ENCODE measurements at regions not wholly inside any gene's neighbourhood (a gene's known extent, or its start where the extent isn't known, plus 50 kb on each side); places are given as distances from the start of the nearest gene placed in this dataset.

DNA sequence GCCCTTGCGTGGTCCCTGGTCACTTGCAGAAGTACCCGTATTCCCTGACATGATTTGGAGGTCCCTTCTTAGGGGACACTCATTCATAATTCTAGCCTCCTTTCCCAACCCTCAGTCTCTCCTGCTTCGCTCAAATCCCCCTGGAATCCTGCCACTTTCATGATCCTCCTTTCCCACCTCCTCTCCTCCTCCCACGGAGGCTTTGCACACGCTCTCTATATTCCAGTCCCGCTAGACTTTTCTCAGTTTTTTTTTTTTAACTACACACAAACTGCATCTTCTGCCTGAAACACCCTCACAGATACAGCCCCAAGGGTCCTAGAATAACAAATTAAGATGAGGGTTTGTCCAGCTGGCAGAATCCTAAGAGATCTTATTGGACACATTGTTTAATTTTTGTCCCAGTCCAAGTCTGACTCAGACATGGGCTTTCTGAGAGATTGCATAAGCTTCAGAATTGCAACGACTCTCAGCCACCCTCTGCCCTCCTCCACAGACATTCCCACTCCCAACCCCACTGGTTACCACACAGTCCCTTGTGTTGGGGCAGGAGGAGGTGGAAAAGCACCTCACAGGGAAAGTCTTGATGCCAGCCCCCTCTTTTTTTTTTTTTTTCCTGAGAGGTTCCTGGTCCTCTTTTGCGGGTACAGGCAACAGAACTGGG, 739.5 kb upstream of the EEF2KMT start:
- Histone ChIP-seq H3K4me2 (no peak overlapping the region), H3K27me3 (ENCODE audit: insufficient read depth) (no peaks in the 10 kb centered on the region), H3F3A (replicated peaks; ENCODE audit: low read depth) (no peaks in the 10 kb centered on the region), H3K9me2 (ENCODE audit: insufficient read depth) (no peaks in the 10 kb centered on the region), H3K4me1 (ENCODE audit: insufficient read depth) (no peaks in the 10 kb centered on the region), H3K4me3 (no peak overlapping the region), H4K20me1 (replicated peaks; ENCODE audit: insufficient read depth) (no peaks in the 10 kb centered on the region), H3K79me2 (replicated peaks; ENCODE audit: insufficient read depth) (no peaks in the 10 kb centered on the region), H2AFZ (no peak overlapping the region), H3K36me3 (ENCODE audit: insufficient read depth) (no peaks in the 10 kb centered on the region), H3K27ac (ENCODE audit: low read depth) (no peak overlapping the region)
- H3K27me3 Mint-ChIP-seq (ENCODE audit: insufficient read depth, low read depth, poor library complexity): peaks cover 10% of the 10 kb centered on the region
- no peak overlapping the region for H3K27ac Mint-ChIP-seq
- TF ChIP-seq, protein P1, sequence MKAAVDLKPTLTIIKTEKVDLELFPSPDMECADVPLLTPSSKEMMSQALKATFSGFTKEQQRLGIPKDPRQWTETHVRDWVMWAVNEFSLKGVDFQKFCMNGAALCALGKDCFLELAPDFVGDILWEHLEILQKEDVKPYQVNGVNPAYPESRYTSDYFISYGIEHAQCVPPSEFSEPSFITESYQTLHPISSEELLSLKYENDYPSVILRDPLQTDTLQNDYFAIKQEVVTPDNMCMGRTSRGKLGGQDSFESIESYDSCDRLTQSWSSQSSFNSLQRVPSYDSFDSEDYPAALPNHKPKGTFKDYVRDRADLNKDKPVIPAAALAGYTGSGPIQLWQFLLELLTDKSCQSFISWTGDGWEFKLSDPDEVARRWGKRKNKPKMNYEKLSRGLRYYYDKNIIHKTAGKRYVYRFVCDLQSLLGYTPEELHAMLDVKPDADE (IDR thresholded peaks at IDR 0.05): no peak
- TF ChIP-seq, protein P2, sequence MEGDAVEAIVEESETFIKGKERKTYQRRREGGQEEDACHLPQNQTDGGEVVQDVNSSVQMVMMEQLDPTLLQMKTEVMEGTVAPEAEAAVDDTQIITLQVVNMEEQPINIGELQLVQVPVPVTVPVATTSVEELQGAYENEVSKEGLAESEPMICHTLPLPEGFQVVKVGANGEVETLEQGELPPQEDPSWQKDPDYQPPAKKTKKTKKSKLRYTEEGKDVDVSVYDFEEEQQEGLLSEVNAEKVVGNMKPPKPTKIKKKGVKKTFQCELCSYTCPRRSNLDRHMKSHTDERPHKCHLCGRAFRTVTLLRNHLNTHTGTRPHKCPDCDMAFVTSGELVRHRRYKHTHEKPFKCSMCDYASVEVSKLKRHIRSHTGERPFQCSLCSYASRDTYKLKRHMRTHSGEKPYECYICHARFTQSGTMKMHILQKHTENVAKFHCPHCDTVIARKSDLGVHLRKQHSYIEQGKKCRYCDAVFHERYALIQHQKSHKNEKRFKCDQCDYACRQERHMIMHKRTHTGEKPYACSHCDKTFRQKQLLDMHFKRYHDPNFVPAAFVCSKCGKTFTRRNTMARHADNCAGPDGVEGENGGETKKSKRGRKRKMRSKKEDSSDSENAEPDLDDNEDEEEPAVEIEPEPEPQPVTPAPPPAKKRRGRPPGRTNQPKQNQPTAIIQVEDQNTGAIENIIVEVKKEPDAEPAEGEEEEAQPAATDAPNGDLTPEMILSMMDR (conservative IDR thresholded peaks at IDR 0.05; ENCODE audit: low read depth in 2 of 2): no peak
- no peak for TF ChIP-seq EZH2 (IDR thresholded peaks at IDR 0.05; ENCODE audit: low read depth, unreplicated experiment)
- TF ChIP-seq ZNF114 (CRISPR knock-in tag; IDR thresholded peaks at IDR 0.05): no peak
- TF ChIP-seq STAT1 (IDR thresholded peaks at IDR 0.05; ENCODE audit: unreplicated experiment): no peak
- TF ChIP-seq EZH2phosphoT487 (IDR thresholded peaks at IDR 0.05; ENCODE audit: unreplicated experiment): no peak
- no peak for TF ChIP-seq ZNF331 (CRISPR knock-in tag; IDR thresholded peaks at IDR 0.05; ENCODE audit: low read depth)
- TF ChIP-seq, protein P3, sequence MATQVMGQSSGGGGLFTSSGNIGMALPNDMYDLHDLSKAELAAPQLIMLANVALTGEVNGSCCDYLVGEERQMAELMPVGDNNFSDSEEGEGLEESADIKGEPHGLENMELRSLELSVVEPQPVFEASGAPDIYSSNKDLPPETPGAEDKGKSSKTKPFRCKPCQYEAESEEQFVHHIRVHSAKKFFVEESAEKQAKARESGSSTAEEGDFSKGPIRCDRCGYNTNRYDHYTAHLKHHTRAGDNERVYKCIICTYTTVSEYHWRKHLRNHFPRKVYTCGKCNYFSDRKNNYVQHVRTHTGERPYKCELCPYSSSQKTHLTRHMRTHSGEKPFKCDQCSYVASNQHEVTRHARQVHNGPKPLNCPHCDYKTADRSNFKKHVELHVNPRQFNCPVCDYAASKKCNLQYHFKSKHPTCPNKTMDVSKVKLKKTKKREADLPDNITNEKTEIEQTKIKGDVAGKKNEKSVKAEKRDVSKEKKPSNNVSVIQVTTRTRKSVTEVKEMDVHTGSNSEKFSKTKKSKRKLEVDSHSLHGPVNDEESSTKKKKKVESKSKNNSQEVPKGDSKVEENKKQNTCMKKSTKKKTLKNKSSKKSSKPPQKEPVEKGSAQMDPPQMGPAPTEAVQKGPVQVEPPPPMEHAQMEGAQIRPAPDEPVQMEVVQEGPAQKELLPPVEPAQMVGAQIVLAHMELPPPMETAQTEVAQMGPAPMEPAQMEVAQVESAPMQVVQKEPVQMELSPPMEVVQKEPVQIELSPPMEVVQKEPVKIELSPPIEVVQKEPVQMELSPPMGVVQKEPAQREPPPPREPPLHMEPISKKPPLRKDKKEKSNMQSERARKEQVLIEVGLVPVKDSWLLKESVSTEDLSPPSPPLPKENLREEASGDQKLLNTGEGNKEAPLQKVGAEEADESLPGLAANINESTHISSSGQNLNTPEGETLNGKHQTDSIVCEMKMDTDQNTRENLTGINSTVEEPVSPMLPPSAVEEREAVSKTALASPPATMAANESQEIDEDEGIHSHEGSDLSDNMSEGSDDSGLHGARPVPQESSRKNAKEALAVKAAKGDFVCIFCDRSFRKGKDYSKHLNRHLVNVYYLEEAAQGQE (IDR thresholded peaks at IDR 0.05; ENCODE audit: unreplicated experiment): no peak
- TF ChIP-seq JUNB (IDR thresholded peaks at IDR 0.05; ENCODE audit: unreplicated experiment): no peak
- TF ChIP-seq CREB1 (CRISPR knock-in tag; IDR thresholded peaks at IDR 0.05; ENCODE audit: low read depth): no peak
- TF ChIP-seq NANOG (IDR thresholded peaks at IDR 0.05; ENCODE audit: borderline replicate concordance): no peak
- TF ChIP-seq POLR2AphosphoS5 (IDR thresholded peaks at IDR 0.05; ENCODE audit: low read depth): no peak
- TF ChIP-seq, protein P4, sequence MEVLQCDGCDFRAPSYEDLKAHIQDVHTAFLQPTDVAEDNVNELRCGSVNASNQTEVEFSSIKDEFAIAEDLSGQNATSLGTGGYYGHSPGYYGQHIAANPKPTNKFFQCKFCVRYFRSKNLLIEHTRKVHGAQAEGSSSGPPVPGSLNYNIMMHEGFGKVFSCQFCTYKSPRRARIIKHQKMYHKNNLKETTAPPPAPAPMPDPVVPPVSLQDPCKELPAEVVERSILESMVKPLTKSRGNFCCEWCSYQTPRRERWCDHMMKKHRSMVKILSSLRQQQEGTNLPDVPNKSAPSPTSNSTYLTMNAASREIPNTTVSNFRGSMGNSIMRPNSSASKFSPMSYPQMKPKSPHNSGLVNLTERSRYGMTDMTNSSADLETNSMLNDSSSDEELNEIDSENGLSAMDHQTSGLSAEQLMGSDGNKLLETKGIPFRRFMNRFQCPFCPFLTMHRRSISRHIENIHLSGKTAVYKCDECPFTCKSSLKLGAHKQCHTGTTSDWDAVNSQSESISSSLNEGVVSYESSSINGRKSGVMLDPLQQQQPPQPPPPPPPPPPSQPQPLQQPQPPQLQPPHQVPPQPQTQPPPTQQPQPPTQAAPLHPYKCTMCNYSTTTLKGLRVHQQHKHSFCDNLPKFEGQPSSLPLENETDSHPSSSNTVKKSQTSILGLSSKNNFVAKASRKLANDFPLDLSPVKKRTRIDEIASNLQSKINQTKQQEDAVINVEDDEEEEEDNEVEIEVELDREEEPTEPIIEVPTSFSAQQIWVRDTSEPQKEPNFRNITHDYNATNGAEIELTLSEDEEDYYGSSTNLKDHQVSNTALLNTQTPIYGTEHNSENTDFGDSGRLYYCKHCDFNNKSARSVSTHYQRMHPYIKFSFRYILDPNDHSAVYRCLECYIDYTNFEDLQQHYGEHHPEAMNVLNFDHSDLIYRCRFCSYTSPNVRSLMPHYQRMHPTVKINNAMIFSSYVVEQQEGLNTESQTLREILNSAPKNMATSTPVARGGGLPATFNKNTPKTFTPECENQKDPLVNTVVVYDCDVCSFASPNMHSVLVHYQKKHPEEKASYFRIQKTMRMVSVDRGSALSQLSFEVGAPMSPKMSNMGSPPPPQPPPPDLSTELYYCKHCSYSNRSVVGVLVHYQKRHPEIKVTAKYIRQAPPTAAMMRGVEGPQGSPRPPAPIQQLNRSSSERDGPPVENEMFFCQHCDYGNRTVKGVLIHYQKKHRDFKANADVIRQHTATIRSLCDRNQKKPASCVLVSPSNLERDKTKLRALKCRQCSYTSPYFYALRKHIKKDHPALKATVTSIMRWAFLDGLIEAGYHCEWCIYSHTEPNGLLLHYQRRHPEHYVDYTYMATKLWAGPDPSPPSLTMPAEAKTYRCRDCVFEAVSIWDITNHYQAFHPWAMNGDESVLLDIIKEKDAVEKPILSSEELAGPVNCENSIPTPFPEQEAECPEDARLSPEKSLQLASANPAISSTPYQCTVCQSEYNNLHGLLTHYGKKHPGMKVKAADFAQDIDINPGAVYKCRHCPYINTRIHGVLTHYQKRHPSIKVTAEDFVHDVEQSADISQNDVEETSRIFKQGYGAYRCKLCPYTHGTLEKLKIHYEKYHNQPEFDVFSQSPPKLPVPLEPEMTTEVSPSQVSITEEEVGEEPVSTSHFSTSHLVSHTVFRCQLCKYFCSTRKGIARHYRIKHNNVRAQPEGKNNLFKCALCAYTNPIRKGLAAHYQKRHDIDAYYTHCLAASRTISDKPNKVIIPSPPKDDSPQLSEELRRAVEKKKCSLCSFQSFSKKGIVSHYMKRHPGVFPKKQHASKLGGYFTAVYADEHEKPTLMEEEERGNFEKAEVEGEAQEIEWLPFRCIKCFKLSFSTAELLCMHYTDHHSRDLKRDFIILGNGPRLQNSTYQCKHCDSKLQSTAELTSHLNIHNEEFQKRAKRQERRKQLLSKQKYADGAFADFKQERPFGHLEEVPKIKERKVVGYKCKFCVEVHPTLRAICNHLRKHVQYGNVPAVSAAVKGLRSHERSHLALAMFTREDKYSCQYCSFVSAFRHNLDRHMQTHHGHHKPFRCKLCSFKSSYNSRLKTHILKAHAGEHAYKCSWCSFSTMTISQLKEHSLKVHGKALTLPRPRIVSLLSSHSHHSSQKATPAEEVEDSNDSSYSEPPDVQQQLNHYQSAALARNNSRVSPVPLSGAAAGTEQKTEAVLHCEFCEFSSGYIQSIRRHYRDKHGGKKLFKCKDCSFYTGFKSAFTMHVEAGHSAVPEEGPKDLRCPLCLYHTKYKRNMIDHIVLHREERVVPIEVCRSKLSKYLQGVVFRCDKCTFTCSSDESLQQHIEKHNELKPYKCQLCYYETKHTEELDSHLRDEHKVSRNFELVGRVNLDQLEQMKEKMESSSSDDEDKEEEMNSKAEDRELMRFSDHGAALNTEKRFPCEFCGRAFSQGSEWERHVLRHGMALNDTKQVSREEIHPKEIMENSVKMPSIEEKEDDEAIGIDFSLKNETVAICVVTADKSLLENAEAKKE (CRISPR knock-in tag; IDR thresholded peaks at IDR 0.05): no peak
- peaks cover 11% of the 10 kb centered on the region for H3K4me1 Mint-ChIP-seq
- no peaks in the 10 kb centered on the region for H3K9me3 Mint-ChIP-seq
- ATAC-seq: no peak
- H3K4me3 Mint-ChIP-seq: no peak overlapping the region
- DNase-seq (ENCODE audit: low spot score): no peak
- no peaks in the 10 kb centered on the region for H3K36me3 Mint-ChIP-seq (ENCODE audit: low read depth)
